Lung (tissue), 11 donors: ENCODE measurements at regions not wholly inside any gene's neighbourhood (a gene's known extent, or its start where the extent isn't known, plus 50 kb on each side); places are given as distances from the start of the nearest gene placed in this dataset.
"Not testable (repeated sequence)": the region's sequence is repeated elsewhere in the genome, so short reads cannot be mapped to it uniquely, and the experiment has no call there.

Source experiments
- ATAC-seq: fragments of 200-7000 bp; cut with Tn5 transposase; one replicate; pipeline ENCODE4 v1.9.1; 2020; ENCODE audit warnings: moderate number of reproducible peaks; ENCODE audit not compliant: insufficient read depth, low FRiP score
- DNase-seq, 3 donors: peaks; one replicate each; pipeline ENCODE4 v3.0.0-alpha.2; 2013 to 2017
- H3K27ac ChIP-seq, 2 donors: one replicate each; pipeline ENCODE4 v1.5.1; 2013; ENCODE audit warnings: mild to moderate bottlenecking in 2 of 2, moderate library complexity in 2 of 2, control low read depth in 1 of 2, inconsistent platforms in 1 of 2, low read depth in 1 of 2, low read length in 1 of 2
- H3K27me3 ChIP-seq, 3 donors: one replicate each; pipeline ENCODE4 v1.5.1; 2013; ENCODE audit warnings: low read length in 2 of 3; ENCODE audit not compliant: control insufficient read depth in 3 of 3, insufficient read depth in 3 of 3
- H3K36me3 ChIP-seq, 4 donors: one replicate each; pipeline ENCODE4 v1.5.1; 2013; ENCODE audit warnings: low read length in 4 of 4, mild to moderate bottlenecking in 1 of 4, moderate library complexity in 1 of 4; ENCODE audit not compliant: control insufficient read depth in 4 of 4, insufficient read depth in 4 of 4
- H3K4me1 ChIP-seq, 5 donors: one replicate each; pipeline ENCODE4 v1.5.1; 2013; ENCODE audit warnings: low read length in 5 of 5, mild to moderate bottlenecking in 2 of 5, moderate library complexity in 1 of 5; ENCODE audit not compliant: control insufficient read depth in 5 of 5, insufficient read depth in 5 of 5
- H3K4me3 ChIP-seq: one replicate; pipeline ENCODE4 v1.5.1; 2013; ENCODE audit warnings: mild to moderate bottlenecking, control low read depth, moderate library complexity
- H3K9ac ChIP-seq, 2 donors: one replicate each; pipeline ENCODE4 v1.5.1; 2013; ENCODE audit warnings: low read length in 2 of 2, control low read depth in 1 of 2; ENCODE audit not compliant: insufficient read depth in 1 of 2
- H3K9me3 ChIP-seq, 4 donors: one replicate each; pipeline ENCODE4 v1.5.1; 2013; ENCODE audit warnings: low read length in 3 of 4, mild to moderate bottlenecking in 1 of 4, moderate library complexity in 1 of 4; ENCODE audit not compliant: control insufficient read depth in 4 of 4, insufficient read depth in 3 of 4
- CTCF ChIP-seq: IDR thresholded peaks from 2 replicates; pipeline ENCODE4 v1.5.1; 2012; ENCODE audit warnings: mild to moderate bottlenecking; ENCODE audit errors: control extremely low read depth, extremely low read depth
- WGBS, 2 donors: extraction: QIAGEN DNeasy Blood & Tissue Kit; methylation state at CpG; one replicate each; pipeline ENCODE4 v1.1.7; 2013; 5-methylcytosine and 5-hydroxymethylcytosine counted together
- donor health status: control.
- donor health status: control.
- donor health status: Bipolar disorder and iron deficiency.
- donor health status: healthy.
- donor health status: DM: yes; HTN: yes; CAD: no.

DNA sequence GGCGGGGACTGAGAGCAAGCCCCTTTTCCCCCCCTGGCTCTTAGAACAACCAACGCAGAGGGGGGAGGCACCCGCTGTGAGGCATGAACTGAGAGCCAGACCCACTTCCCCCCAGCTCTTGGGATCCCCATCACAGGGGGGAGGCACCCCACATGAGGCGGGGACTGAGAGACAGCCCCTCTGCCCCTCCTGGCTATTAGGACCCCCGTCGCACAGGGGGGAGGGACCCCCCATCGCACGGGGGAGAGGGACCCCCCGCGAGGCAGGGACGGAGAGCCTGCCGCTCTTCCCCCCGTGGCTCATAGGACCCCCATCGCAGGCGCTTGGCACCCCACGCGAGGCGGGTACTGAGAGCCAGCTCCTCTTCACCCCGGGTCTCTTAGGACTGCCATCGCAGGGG is 195.8 kb upstream of the PZP start:
- TF ChIP-seq CTCF, result no peak
- no peaks in the 10 kb centered on the region for H3K4me1 ChIP-seq
- H3K27me3 ChIP-seq, result no peaks in the 10 kb centered on the region
- H3K9ac ChIP-seq, result no peak overlapping the region
- DNase-seq (no peak), ATAC-seq (no peak)
- H3K4me3 ChIP-seq, result no peak overlapping the region
- H3K36me3 ChIP-seq, result no peaks in the 10 kb centered on the region
- no peak overlapping the region for H3K27ac ChIP-seq
- no peaks in the 10 kb centered on the region for H3K9me3 ChIP-seq
- 77 to 95% methylated on average over 19 to 20 of the region's 20 CpGs for WGBS, 2 donors

DNA sequence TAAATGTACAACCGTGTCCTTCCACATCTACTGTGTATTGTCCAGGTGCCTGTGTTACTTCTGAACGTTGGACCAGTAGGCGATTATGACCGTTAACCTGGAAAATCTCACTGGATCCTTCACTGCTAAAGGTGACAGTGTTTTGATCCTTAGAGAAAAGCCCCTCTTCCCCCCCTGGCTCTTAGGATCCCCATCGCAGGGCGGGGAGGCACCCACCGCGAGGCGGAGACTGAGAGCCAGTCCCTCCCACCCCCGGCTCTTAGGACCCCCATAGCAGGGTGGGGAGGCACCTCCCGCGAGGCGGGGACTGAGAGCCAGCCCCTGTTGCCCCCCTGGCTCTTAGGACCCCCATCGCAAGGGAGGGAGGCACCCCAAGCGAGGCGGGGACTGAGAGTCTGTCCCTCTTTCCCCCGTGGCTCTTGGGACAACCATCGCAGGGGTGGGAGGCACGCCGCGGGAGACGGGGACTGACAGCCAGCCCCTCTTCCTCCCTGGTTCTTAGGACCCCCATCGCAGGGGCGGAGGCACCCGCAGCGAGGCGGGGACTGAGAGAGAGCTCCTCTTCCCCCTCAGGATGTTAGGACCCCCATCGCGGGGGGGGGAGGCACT is 194.3 kb upstream of the PZP start:
- H3K9me3 ChIP-seq, H3K36me3 ChIP-seq, H3K4me3 ChIP-seq, H3K27ac ChIP-seq, H3K9ac ChIP-seq, DNase-seq, ATAC-seq, H3K4me1 ChIP-seq, H3K27me3 ChIP-seq: not testable (repeated sequence)
- WGBS, 2 donors, result 84 to 91% methylated on average over 9 to 29 of the region's 29 CpGs

DNA sequence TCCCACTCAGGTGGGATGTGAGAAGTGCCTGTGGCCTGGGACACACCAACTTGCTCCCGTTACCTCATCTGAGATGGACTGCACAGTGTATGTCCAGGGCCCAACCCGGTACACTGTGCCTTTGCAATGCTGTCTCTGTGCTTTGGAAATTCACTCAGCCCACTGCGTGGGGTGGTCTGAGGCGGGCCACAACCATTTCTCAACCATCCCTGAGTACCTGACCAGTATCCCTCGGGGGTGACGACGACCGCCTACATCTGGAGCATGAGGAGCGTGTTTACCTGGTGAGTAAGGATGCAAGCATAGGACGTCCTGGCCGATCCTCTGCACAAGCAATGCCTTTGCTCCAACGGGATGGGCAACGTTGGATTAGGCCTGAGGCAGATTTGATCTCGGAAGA is 188.2 kb upstream of the PZP start:
- ATAC-seq, H3K9me3 ChIP-seq, DNase-seq, H3K36me3 ChIP-seq, H3K9ac ChIP-seq, H3K27me3 ChIP-seq, H3K4me3 ChIP-seq, H3K27ac ChIP-seq, H3K4me1 ChIP-seq: not testable (repeated sequence)
- 96 to 97% methylated on average over 13 to 14 of the region's 14 CpGs for WGBS, 2 donors

- 100% methylated on average over 1 of the region's 5 CpGs; no CpG with 5 or more reads in 1 of the 2 donors for WGBS, 2 donors
- not testable (repeated sequence) for H3K27me3 ChIP-seq
Observed at GRCh38 chr12:9395220-9395619, 187.0 kb upstream of the PZP start.

GRCh38 chr12:9392842-9393241 is 184.6 kb upstream of the PZP start:
- ATAC-seq (no peak), DNase-seq (no peak)
- Histone ChIP-seq H3K27ac (no peak overlapping the region), H3K36me3 (peaks cover 0 to 9% (median 0%) of the 10 kb centered on the region in 4 donors), H3K4me3 (no peak overlapping the region), H3K9ac (no peak overlapping the region), H3K27me3 (no peaks in the 10 kb centered on the region), H3K4me1 (no peaks in the 10 kb centered on the region), H3K9me3 (no peaks in the 10 kb centered on the region)
- no peak for TF ChIP-seq CTCF
- 98 to 100% methylated on average over 1 of the region's 1 CpG for WGBS, 2 donors

More at GRCh38 chr12:9395220-9395619, 187.0 kb upstream of the PZP start:
- H3K27ac ChIP-seq, ATAC-seq, DNase-seq, H3K4me3 ChIP-seq, H3K36me3 ChIP-seq, H3K9ac ChIP-seq, H3K9me3 ChIP-seq, H3K4me1 ChIP-seq: not testable (repeated sequence)
